NOMO-1 treated with DMSO at 0.1 percent for 48 hours (cell line): ENCODE measurements at regions not wholly inside any gene's neighbourhood (a gene's known extent, or its start where the extent isn't known, plus 50 kb on each side); places are given as distances from the start of the nearest gene placed in this dataset.
"Not testable (repeated sequence)": the region's sequence is repeated elsewhere in the genome, so short reads cannot be mapped to it uniquely, and the experiment has no call there.

Source experiments
- DNase-seq: peaks from one replicate; lab custom pipeline; 2025; ENCODE audit not compliant: unreplicated experiment; lab: John Stamatoyannopoulos, UW

GRCh38 chr9:135400496-135400895, 79.1 kb upstream of the PPP1R26 start:
- no peak for DNase-seq

GRCh38 chr9:135401218-135401617, 78.4 kb upstream of the PPP1R26 start:
- DNase-seq, result no peak

DNA sequence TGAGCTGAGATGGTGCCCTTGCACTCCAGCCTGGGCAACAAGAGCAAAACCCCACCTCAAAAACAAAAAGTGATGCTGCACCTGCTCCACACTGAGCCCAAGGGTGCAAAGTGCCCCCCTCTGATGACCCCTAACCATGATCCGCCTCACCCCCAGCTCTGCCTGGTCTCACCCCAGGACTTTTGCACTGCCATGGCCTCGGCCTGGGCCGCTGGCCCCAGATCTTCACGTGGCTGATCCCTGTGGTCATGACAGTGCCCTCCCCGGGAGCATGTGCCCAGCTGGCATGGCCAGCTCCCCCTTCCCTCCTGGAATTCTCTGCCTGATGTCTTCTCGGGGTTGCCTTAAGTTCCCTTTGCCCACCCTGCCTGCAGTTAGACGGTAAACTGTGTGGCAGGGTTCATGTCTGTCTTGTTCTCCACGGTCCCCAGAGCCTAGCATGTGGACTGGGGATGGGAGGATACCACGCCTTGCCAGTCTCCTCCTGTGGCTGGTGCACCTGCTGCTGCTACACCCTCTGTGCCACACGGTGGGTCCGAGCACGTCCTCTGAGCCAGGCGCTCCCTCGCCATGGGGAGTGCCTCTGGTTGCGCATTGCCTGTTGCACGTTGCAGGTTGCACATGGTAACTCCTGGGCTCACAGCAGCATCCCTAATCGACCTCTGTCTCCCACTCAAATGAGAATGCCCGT, 77.4 kb upstream of the PPP1R26 start:
- no peak for DNase-seq

- DNase-seq, result no peak
These were observed 76.6 kb upstream of the PPP1R26 start for GRCh38 chr9:135402739-135403695.

GRCh38 chr9:135403733-135404450, 75.7 kb upstream of the PPP1R26 start:
- no peak for DNase-seq

DNA sequence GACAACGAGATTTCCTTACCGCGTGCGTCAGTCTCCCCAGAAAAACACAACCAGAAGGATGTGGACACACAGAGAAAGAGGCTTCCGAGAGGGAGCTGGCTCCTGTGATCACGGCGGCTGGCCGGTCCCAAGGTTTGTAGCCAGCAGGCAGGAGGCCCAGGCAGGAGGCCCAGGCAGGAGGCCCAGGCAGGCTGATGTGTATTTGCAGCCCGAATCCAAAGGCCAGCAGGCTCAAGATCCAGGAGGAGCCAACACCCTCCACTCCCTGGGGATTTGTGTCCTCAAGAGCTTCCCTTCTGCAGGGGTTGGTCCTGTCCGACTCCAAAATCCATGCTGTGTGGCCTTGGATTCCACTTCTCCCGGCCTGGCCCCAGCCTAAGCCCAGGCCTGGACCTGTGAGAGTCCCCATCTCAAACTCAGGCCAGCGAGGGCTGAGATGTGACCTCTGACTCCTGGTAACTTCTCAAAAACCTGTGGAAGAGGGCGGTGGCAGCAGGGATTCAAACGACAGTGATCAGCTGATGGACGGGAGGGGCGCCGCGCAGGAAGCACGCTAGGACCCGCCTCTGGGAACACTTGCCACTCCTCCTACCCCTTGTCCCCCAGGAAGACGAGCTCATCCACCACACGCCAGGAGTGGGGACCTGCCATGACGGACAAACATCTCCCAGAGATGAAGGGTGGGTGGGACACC, 75.0 kb upstream of the PPP1R26 start:
- DNase-seq, result no peak

- DNase-seq, result not testable (repeated sequence)
These were observed 74.5 kb upstream of the PPP1R26 start for GRCh38 chr9:135405145-135405464.

DNA sequence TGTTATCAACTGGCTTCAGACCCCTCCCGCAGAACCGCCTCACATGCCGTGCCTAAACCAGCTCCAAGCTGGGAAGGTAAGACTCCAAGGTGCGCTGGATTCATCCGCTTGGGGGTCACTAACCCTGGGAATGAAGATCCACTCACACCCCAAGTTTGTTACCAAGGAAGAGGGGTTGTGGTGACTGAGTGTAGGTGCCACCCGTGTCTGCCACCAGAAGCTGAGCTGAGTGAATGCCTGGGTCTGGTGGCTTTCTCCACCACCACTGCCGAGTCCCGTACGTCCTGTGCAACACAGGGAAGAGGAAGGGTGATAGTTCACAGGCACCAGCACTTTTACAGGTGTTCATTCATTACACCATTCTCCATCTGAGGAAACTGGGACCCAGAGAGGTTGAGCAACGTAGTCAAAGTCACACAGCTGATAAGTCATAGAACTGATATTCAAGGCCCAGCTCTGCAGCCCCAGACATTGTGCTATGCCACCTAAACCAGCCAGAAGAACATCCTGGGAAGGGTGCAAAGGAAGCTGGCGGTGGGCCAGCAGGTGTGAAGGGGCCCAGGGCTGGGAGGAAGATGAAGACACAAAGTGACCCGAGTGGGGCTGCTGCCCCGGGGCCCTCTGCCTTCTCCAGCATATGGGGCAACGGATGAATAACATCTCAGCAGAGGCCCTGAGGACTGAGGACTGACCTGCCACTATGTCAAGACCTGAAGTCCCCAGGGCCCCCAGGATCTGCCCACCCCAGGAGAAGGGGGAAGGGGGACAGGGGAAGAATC, 70.9 kb upstream of the PPP1R26 start:
- DNase-seq, result no peak

DNA sequence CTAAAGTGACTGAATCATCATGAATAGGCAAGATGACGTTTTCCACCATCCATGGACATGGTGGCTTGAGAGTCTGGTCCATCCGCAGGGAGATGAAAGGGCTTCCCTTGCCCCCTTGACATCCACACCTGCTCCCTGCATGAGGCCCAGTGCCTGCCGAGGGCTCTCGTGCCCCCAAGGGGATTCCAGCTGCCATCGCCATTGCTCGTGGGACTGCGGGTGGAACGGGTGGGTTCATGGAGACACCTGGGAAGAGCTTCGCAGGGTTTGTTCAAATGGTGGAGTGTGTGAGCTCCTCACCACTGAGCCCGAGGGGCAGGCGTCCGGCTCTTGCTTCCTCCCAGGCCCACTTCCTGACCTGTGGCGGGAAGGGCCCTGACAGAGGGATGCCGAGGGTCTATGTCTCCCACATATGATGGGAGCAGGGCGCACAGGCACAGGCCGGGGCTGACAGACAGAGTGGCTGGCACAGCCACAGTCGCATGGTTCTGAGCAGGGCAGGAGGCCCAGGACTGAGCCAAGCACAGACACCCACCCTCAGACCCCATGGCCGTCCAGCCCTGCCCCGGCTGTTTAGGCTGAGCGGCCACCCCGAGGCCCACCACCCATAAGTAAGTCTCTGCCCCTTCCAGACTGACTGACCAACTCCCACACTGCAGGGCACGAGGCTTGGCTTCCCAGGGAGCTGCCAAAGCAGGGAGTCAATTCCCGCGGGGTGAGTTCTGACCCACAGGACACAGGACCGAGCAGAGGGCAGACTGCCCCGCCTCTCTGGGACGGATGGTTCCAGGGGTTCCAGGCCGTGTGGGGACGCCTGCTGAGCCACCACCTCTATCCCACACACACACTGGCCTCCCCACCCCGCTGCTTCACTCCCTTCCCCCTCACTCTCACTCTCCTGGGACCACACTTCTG, 70.0 kb upstream of the PPP1R26 start:
- no peak for DNase-seq

DNA sequence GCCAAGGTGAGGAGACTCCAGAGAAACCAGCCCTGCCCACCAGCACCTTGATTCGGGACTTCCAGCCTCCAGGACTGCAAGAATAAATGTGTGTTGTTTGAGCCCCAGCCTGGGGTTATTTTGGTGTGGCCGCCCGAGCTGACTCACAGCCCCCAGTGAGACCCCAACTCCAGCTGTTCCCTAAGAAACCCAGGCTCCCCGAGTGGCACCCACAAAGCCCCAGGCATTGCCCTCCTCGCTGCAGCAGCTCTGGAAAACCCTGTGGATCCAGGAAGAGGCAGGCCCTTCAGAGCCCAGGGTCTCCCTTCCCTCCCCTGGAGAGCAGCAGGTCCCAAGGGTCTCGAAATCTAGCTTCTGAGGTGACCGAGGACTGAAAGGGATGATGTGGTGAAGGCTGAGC, 69.2 kb upstream of the PPP1R26 start:
- no peak for DNase-seq

DNA sequence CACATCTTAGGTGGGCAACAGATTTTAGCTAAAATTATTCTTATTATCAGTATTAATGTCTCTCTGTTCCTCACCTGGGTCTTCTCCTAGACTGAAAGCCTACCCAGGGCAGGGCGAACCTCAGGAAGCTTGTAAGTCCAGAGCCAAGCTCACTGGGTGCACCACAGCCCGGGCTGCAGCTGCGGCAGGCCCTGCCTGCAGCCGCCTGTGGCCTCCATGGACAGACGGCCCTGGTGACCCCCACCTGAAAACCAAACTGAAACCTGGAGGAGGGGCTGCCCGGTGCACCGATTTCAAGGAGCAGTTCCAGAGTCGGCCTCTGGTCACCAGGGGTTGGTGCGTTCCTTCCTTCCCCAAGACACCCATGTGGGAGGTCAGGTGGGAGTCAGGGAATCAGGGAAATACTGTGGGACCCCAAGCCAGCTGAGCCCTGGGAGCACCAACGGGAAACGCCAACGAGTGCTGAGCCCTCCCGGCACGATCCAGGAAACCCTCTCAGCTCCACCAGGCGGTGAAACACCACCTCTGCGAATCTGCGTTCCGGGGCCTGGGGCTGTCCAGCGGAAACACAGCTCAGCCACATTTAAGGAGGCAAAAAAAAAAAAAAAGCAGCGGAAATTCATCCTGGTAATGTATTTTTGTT, 68.6 kb upstream of the PPP1R26 start:
- DNase-seq, result no peak

- DNase-seq, result not testable (repeated sequence)
These were observed 68.0 kb upstream of the PPP1R26 start for GRCh38 chr9:135411605-135412004.

GRCh38 chr9:135412315-135413085, 67.1 kb upstream of the PPP1R26 start:
- DNase-seq, result peak; percentile 63

DNA sequence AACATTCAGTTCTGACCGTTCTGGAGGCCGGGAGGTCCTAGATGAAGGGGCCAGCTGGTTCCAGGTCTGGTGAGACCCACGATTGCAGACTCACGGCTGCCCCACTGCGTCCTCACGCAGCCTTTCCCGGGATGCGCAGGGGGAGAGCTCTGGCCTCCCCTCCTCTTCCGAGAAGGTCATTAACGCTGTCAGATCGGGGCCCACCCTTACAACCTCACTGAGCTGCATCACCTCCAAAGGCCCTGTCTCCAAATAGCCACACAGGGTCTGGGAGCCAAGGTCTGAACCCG, 66.6 kb upstream of the PPP1R26 start:
- no peak for DNase-seq

DNA sequence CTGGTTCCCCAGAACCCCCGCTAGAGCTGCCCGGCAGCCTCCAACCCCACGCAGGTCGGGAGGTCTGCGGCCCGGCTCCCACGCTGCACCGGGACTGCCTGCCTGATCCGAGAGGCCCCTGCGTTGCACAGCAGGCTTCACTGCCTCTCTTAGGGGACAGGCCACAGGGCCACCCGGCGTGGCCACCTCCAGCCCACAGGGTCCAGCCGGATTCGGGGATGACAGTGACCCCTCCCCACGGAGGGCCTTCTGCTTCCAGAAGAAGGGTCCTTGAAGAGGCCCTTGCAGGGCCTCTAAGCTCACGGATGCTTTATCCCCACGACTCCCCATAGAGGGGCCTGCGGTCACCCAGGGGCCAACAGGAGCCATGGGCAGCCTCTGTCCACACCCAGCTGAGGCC, 66.1 kb upstream of the PPP1R26 start:
- DNase-seq, result no peak

DNA sequence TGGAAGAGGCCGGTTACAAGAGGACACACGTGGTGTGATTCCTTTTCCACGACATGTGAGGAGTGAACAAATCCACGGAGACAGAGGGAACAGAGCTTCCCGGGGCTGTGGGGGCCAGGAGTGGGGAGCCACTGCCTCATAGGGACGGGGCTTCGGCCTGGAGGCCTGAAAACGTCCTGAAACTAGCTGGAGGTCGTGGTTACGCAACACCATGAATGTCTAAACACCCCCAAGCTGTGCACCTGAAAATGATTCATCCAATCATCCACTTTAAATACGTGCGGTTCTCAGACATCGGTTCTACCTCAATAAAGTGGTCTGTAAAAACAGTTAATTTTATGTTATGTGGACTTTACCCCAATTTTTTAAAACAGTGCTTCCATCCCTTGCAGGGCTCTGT, 65.3 kb upstream of the PPP1R26 start:
- no peak for DNase-seq

- DNase-seq, result no peak
These were observed 64.0 kb upstream of the PPP1R26 start for GRCh38 chr9:135415586-135415985.

DNA sequence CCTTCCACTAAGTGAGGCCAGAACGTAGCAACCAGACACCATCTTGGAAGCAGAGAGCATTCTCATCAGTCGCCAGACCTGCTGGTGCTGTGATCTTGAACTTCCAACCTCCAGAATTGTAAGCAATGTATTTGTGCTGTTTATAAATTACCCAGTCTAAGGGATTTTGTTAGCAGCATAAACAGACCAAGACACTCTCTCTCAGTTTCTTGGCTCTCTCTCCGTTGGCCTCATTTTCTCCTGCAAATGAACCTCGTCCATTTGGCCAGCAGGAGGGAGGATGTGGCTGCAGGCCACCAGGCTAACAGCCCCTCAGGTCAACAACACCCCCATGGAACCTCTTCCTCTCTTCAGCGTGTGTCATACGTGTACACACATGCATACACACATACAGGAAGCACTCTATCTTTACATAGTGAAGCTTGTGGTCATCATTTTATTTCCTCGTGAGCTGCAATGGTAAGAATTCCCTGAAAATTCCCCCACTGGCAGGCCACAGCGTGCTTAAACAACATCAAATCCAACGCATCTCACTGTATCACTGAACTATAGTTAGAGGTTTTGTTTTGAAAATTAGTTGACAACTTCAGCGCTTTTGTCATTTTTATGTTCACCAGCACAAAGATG, 62.8 kb upstream of the PPP1R26 start:
- no peak for DNase-seq
